ENCODE measurements at regions not wholly inside any gene's neighbourhood (a gene's known extent, or its start where the extent isn't known, plus 50 kb on each side); places are given as distances from the start of the nearest gene placed in this dataset.

- ATAC-seq (replicated peaks) = no peak
- Mint-ChIP-seq H3K4me1 (ENCODE audit: low read depth in 2 of 2) (no peaks in the 10 kb centered on the region), H3K27ac (no peak overlapping the region), H3K27me3 (no peaks in the 10 kb centered on the region), H3K4me3 (no peak overlapping the region), H3K36me3 (ENCODE audit: insufficient read depth) (no peaks in the 10 kb centered on the region), H3K9me3 (peaks cover 13 to 19% of the 10 kb centered on the region in 2 donors)
- DNase-seq = no peak
Observed at GRCh38 chr18:40939656-40940515, 1015.1 kb upstream of the PIK3C3 start.

- ATAC-seq (replicated peaks) (no peak), DNase-seq (no peak)
- H3K27me3 Mint-ChIP-seq = no peaks in the 10 kb centered on the region
- no peak overlapping the region for H3K27ac Mint-ChIP-seq
- no peak overlapping the region for H3K4me3 Mint-ChIP-seq
- no peaks in the 10 kb centered on the region for H3K36me3 Mint-ChIP-seq (ENCODE audit: insufficient read depth)
- no peaks in the 10 kb centered on the region for H3K4me1 Mint-ChIP-seq (ENCODE audit: low read depth in 2 of 2)
- peaks cover 17 to 19% of the 10 kb centered on the region in 2 donors for H3K9me3 Mint-ChIP-seq
Observed at GRCh38 chr18:40938615-40939014, 1016.4 kb upstream of the PIK3C3 start.

GRCh38 chr18:40937386-40937785 is 1017.6 kb upstream of the PIK3C3 start:
- ATAC-seq (replicated peaks) = no peak

GRCh38 chr18:40935423-40935822 is 1019.6 kb upstream of the PIK3C3 start:
- ATAC-seq (replicated peaks) (no peak), DNase-seq (no peak)
- H3K36me3 Mint-ChIP-seq (ENCODE audit: insufficient read depth) = no peaks in the 10 kb centered on the region
- H3K4me1 Mint-ChIP-seq (ENCODE audit: low read depth in 2 of 2) = no peaks in the 10 kb centered on the region
- H3K4me3 Mint-ChIP-seq = no peak overlapping the region
- no peaks in the 10 kb centered on the region for H3K27me3 Mint-ChIP-seq
- H3K27ac Mint-ChIP-seq = no peak overlapping the region
- H3K9me3 Mint-ChIP-seq = peaks cover 7 to 12% of the 10 kb centered on the region in 2 donors

More at GRCh38 chr18:40937386-40937785, 1017.6 kb upstream of the PIK3C3 start:
- DNase-seq = no peak
- no peaks in the 10 kb centered on the region for H3K4me1 Mint-ChIP-seq (ENCODE audit: low read depth in 2 of 2)
- no peak overlapping the region for H3K27ac Mint-ChIP-seq
- H3K9me3 Mint-ChIP-seq = peaks cover 8 to 10% of the 10 kb centered on the region in 2 donors
- no peaks in the 10 kb centered on the region for H3K27me3 Mint-ChIP-seq
- no peak overlapping the region for H3K4me3 Mint-ChIP-seq
- H3K36me3 Mint-ChIP-seq (ENCODE audit: insufficient read depth) = no peaks in the 10 kb centered on the region

- DNase-seq (no peak), ATAC-seq (replicated peaks) (no peak)
- no peak overlapping the region for H3K4me3 Mint-ChIP-seq
Observed at GRCh38 chr18:40932862-40933261, 1022.2 kb upstream of the PIK3C3 start.

GRCh38 chr18:40930211-40930882 is 1024.7 kb upstream of the PIK3C3 start:
- Mint-ChIP-seq H3K9me3 (peaks cover 7 to 10% of the 10 kb centered on the region in 2 donors), H3K4me1 (ENCODE audit: low read depth in 2 of 2) (no peaks in the 10 kb centered on the region), H3K27me3 (no peaks in the 10 kb centered on the region), H3K36me3 (ENCODE audit: insufficient read depth) (no peaks in the 10 kb centered on the region), H3K4me3 (no peak overlapping the region), H3K27ac (no peak overlapping the region)
- no peak for ATAC-seq (replicated peaks)
- no peak for DNase-seq

More at GRCh38 chr18:40932862-40933261, 1022.2 kb upstream of the PIK3C3 start:
- Mint-ChIP-seq H3K27me3 (no peaks in the 10 kb centered on the region), H3K36me3 (ENCODE audit: insufficient read depth) (no peaks in the 10 kb centered on the region), H3K27ac (no peak overlapping the region), H3K4me1 (ENCODE audit: low read depth in 2 of 2) (no peaks in the 10 kb centered on the region), H3K9me3 (peaks cover 10 to 17% of the 10 kb centered on the region in 2 donors)

- no peak overlapping the region for H3K4me3 Mint-ChIP-seq
- DNase-seq = no peak
- H3K4me1 Mint-ChIP-seq (ENCODE audit: low read depth in 2 of 2) = no peaks in the 10 kb centered on the region
- H3K9me3 Mint-ChIP-seq = peaks cover 7 to 10% of the 10 kb centered on the region in 2 donors
- H3K27me3 Mint-ChIP-seq = no peaks in the 10 kb centered on the region
- H3K36me3 Mint-ChIP-seq (ENCODE audit: insufficient read depth) = no peaks in the 10 kb centered on the region
- H3K27ac Mint-ChIP-seq = no peak overlapping the region
- ATAC-seq (replicated peaks) = no peak
Observed at GRCh38 chr18:40929399-40929798, 1025.6 kb upstream of the PIK3C3 start.

GRCh38 chr18:40926679-40927078 is 1028.4 kb upstream of the PIK3C3 start:
- Mint-ChIP-seq H3K27me3 (no peaks in the 10 kb centered on the region), H3K9me3 (peaks cover 7 to 30% of the 10 kb centered on the region in 2 donors), H3K4me1 (ENCODE audit: low read depth in 2 of 2) (no peaks in the 10 kb centered on the region), H3K27ac (no peak overlapping the region), H3K36me3 (ENCODE audit: insufficient read depth) (no peaks in the 10 kb centered on the region), H3K4me3 (no peak overlapping the region)
- ATAC-seq (replicated peaks) (no peak), DNase-seq (no peak)

GRCh38 chr18:40925071-40925541 is 1029.9 kb upstream of the PIK3C3 start:
- ATAC-seq (replicated peaks) (no peak), DNase-seq (no peak)
- H3K27me3 Mint-ChIP-seq = no peaks in the 10 kb centered on the region
- H3K9me3 Mint-ChIP-seq = peaks cover 7 to 39% of the 10 kb centered on the region in 2 donors
- no peaks in the 10 kb centered on the region for H3K4me1 Mint-ChIP-seq (ENCODE audit: low read depth in 2 of 2)
- no peak overlapping the region for H3K27ac Mint-ChIP-seq
- H3K4me3 Mint-ChIP-seq = no peak overlapping the region
- no peaks in the 10 kb centered on the region for H3K36me3 Mint-ChIP-seq (ENCODE audit: insufficient read depth)

- no peak overlapping the region for H3K4me3 Mint-ChIP-seq
- no peaks in the 10 kb centered on the region for H3K36me3 Mint-ChIP-seq (ENCODE audit: insufficient read depth)
- peaks cover 7 to 30% of the 10 kb centered on the region in 2 donors for H3K9me3 Mint-ChIP-seq
- no peak overlapping the region for H3K27ac Mint-ChIP-seq
- ATAC-seq (replicated peaks) = no peak
- DNase-seq = no peak
- no peaks in the 10 kb centered on the region for H3K27me3 Mint-ChIP-seq
- H3K4me1 Mint-ChIP-seq (ENCODE audit: low read depth in 2 of 2) = no peaks in the 10 kb centered on the region
Observed at GRCh38 chr18:40921845-40922629, 1033.0 kb upstream of the PIK3C3 start.

- H3K36me3 Mint-ChIP-seq (ENCODE audit: insufficient read depth) = no peaks in the 10 kb centered on the region
Observed at GRCh38 chr18:40917056-40917455, 1038.0 kb upstream of the PIK3C3 start.

GRCh38 chr18:40915724-40916123 is 1039.3 kb upstream of the PIK3C3 start:
- no peak overlapping the region for H3K4me3 Mint-ChIP-seq
- no peak overlapping the region for H3K27ac Mint-ChIP-seq
- ATAC-seq (replicated peaks) (no peak), DNase-seq (no peak)
- H3K4me1 Mint-ChIP-seq (ENCODE audit: low read depth in 2 of 2) = no peaks in the 10 kb centered on the region
- no peaks in the 10 kb centered on the region for H3K27me3 Mint-ChIP-seq
- H3K9me3 Mint-ChIP-seq = peaks cover 7% of the 10 kb centered on the region in 2 donors
- no peaks in the 10 kb centered on the region for H3K36me3 Mint-ChIP-seq (ENCODE audit: insufficient read depth)

More at GRCh38 chr18:40917056-40917455, 1038.0 kb upstream of the PIK3C3 start:
- Mint-ChIP-seq H3K4me1 (ENCODE audit: low read depth in 2 of 2) (no peaks in the 10 kb centered on the region), H3K27me3 (no peaks in the 10 kb centered on the region), H3K27ac (no peak overlapping the region), H3K4me3 (no peak overlapping the region), H3K9me3 (peaks cover 6 to 19% of the 10 kb centered on the region in 2 donors)
- DNase-seq = no peak
- ATAC-seq (replicated peaks) = no peak

GRCh38 chr18:40911582-40912254 is 1043.3 kb upstream of the PIK3C3 start:
- Mint-ChIP-seq H3K27ac (no peak overlapping the region), H3K36me3 (ENCODE audit: insufficient read depth) (no peaks in the 10 kb centered on the region), H3K27me3 (no peaks in the 10 kb centered on the region), H3K4me3 (no peak overlapping the region), H3K9me3 (peaks cover 10% of the 10 kb centered on the region in 2 donors), H3K4me1 (ENCODE audit: low read depth in 2 of 2) (no peaks in the 10 kb centered on the region)
- DNase-seq = no peak
- no peak for ATAC-seq (replicated peaks)
